Cardiac septum (tissue), 1 donor: ENCODE measurements at regions not wholly inside any gene's neighbourhood (a gene's known extent, or its start where the extent isn't known, plus 50 kb on each side); places are given as distances from the start of the nearest gene placed in this dataset.
"Not testable (repeated sequence)": the region's sequence is repeated elsewhere in the genome, so short reads cannot be mapped to it uniquely, and the experiment has no call there.

Experiments used
- DNase-seq: peaks from one replicate; pipeline ENCODE4 v3.0.0-alpha.2; 2020; ENCODE audit warnings: low spot score
- intact Hi-C: fragments of 100-400 bp; cut with DNase I; formaldehyde crosslinking; loops from one replicate; pipeline ENCODE4 v1.14.0; 2022
- donor health status: DM: no; HTN: no; CAD: no.

GRCh38 chr1:229124116-229124515 is 146.8 kb upstream of the RAB4A start:
- intact Hi-C loops = no loop called here
- DNase-seq = no peak

- intact Hi-C loops = no loop called here
- DNase-seq = no peak
Measured at GRCh38 chr1:229124520-229125124, 146.3 kb upstream of the RAB4A start.

GRCh38 chr1:229127301-229127700 is 143.6 kb upstream of the RAB4A start:
- intact Hi-C loops = no loop called here
- DNase-seq = no peak

- intact Hi-C loops = no loop called here
Measured at GRCh38 chr1:229128066-229128608, 142.8 kb upstream of the RAB4A start.

GRCh38 chr1:229129301-229130027 is 141.4 kb upstream of the RAB4A start:
- DNase-seq = no peak

More at GRCh38 chr1:229128066-229128608, 142.8 kb upstream of the RAB4A start:
- no peak for DNase-seq

GRCh38 chr1:229130028-229130668 is 140.8 kb upstream of the RAB4A start:
- DNase-seq = no peak
- intact Hi-C loops = no loop called here

More at GRCh38 chr1:229129301-229130027, 141.4 kb upstream of the RAB4A start:
- intact Hi-C loops = no loop called here

- no peak for DNase-seq
- intact Hi-C loops = no loop called here
Measured at GRCh38 chr1:229131243-229132105, 139.4 kb upstream of the RAB4A start.

- DNase-seq = no peak
- intact Hi-C loops = no loop called here
Measured at GRCh38 chr1:229132106-229132443, 138.8 kb upstream of the RAB4A start.

GRCh38 chr1:229132706-229133105 is 138.2 kb upstream of the RAB4A start:
- no peak for DNase-seq
- intact Hi-C loops = no loop called here

- intact Hi-C loops = no loop called here
- no peak for DNase-seq
Measured at GRCh38 chr1:229133151-229133550, 137.8 kb upstream of the RAB4A start.

- DNase-seq = no peak
- intact Hi-C loops = no loop called here
Measured at GRCh38 chr1:229133811-229134210, 137.1 kb upstream of the RAB4A start.

GRCh38 chr1:229134381-229135217 is 136.3 kb upstream of the RAB4A start:
- intact Hi-C loops, DNase-seq: not testable (repeated sequence)

GRCh38 chr1:229135773-229136172 is 135.1 kb upstream of the RAB4A start:
- no peak for DNase-seq
- intact Hi-C loops = no loop called here

GRCh38 chr1:229136822-229137221 is 134.1 kb upstream of the RAB4A start:
- intact Hi-C loops = no loop called here
- DNase-seq = no peak

- no peak for DNase-seq
- intact Hi-C loops = no loop called here
Measured at GRCh38 chr1:229137271-229137670, 133.6 kb upstream of the RAB4A start.

- DNase-seq = no peak
- intact Hi-C loops = no loop called here
Measured at GRCh38 chr1:229138058-229138457, 132.9 kb upstream of the RAB4A start.

- DNase-seq = no peak
- intact Hi-C loops = no loop called here
Measured at GRCh38 chr1:229139331-229140118, 131.4 kb upstream of the RAB4A start.

- intact Hi-C loops = no loop called here
- DNase-seq = no peak
Measured at GRCh38 chr1:229140119-229140396, 130.9 kb upstream of the RAB4A start.
